GM15510 (cell line): ENCODE measurements at regions not wholly inside any gene's neighbourhood (a gene's known extent, or its start where the extent isn't known, plus 50 kb on each side); places are given as distances from the start of the nearest gene placed in this dataset.

ENCODE experiments used
- POLR2A ChIP-seq: IDR thresholded peaks from 3 replicates; pipeline ENCODE4 v1.6.1; 2011; ENCODE audit warnings: borderline replicate concordance; ENCODE audit not compliant: insufficient read length; ENCODE audit errors: extremely low read depth

- no peak for TF ChIP-seq POLR2A
Measured at GRCh38 chr14:71327691-71328090, 420.4 kb downstream of the PCNX1 start.

GRCh38 chr14:71328183-71328582 lies 420.9 kb downstream of the PCNX1 start:
- TF ChIP-seq POLR2A = no peak

- TF ChIP-seq POLR2A = no peak
Measured at GRCh38 chr14:71328954-71329353, 421.7 kb downstream of the PCNX1 start.

- no peak for TF ChIP-seq POLR2A
Measured at GRCh38 chr14:71331403-71331802, 424.1 kb downstream of the PCNX1 start.

- no peak for TF ChIP-seq POLR2A
Measured at GRCh38 chr14:71332476-71332875, 425.2 kb downstream of the PCNX1 start.

- TF ChIP-seq POLR2A = no peak
Measured at GRCh38 chr14:71333705-71334104, 426.4 kb downstream of the PCNX1 start.

GRCh38 chr14:71336489-71337192 lies 429.4 kb downstream of the PCNX1 start:
- TF ChIP-seq POLR2A = no peak

- TF ChIP-seq POLR2A = no peak
Measured at GRCh38 chr14:71338153-71338552, 430.9 kb downstream of the PCNX1 start.

GRCh38 chr14:71339650-71340415 lies 432.6 kb downstream of the PCNX1 start:
- TF ChIP-seq POLR2A = no peak

GRCh38 chr14:71341156-71341555 lies 433.9 kb downstream of the PCNX1 start:
- TF ChIP-seq POLR2A = no peak

- no peak for TF ChIP-seq POLR2A
Measured at GRCh38 chr14:71343724-71344123, 436.5 kb downstream of the PCNX1 start.

GRCh38 chr14:71344506-71344905 lies 437.2 kb downstream of the PCNX1 start:
- no peak for TF ChIP-seq POLR2A

- TF ChIP-seq POLR2A = no peak
Measured at GRCh38 chr14:71346685-71347084, 439.4 kb downstream of the PCNX1 start.

GRCh38 chr14:71348394-71348793 lies 441.1 kb downstream of the PCNX1 start:
- no peak for TF ChIP-seq POLR2A

- no peak for TF ChIP-seq POLR2A
Measured at GRCh38 chr14:71348817-71349216, 441.6 kb downstream of the PCNX1 start.

GRCh38 chr14:71354142-71354541 lies 446.9 kb downstream of the PCNX1 start:
- no peak for TF ChIP-seq POLR2A
